Occipital lobe (tissue), 1 donor: ENCODE measurements at regions not wholly inside any gene's neighbourhood (a gene's known extent, or its start where the extent isn't known, plus 50 kb on each side); places are given as distances from the start of the nearest gene placed in this dataset.

Experiments used
- DNase-seq: peaks from one replicate; lab custom pipeline; 2025; lab: John Stamatoyannopoulos, UW

DNA sequence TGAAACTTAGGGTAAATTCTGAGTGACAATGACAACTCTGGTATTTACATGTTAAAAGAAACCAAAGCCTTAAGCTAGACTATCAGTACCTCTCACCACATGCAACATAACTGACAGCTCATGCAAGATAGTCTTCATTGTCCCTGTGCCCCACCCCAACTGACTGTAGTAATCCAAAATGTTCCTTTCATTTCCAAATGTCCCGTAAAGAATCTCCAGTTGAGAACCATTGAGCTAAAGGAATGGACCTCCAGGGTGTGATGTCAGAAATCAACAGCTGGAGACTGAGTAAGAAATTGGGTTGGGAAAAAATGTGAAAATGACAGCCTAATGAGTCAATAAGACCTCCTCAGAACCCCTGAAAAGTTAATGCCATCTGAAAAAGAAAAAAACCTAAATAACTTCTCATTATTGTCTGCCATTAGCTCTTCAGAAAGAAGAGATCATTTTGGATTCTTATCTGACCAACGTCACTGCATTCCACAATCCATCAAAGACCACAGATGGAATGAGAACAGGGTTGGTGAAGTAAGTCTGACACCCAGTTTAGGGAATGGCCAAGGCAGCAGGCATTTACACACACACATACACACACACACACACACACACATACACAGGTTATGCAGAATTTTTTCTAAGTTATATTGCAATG lies 51.7 kb upstream of the ACVR2A start:
- DNase-seq = no peak

DNA sequence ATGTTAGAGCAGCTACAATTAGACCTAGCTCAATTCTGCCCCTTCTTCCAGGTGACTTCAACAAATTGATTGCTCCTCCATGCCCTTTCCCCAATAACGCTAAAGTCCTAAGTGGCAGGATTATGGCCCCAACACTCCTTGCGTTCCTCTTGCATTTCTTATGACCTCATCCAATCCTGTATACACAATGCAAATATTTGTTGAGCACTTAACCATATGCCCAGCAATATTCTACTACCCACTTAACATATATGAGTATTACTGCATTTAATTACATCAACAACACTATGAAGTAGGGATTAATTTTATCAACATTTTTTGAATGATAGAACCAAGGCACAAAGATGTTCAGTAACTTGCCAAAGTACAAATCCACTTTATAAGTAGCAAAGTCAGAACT lies 54.2 kb upstream of the ACVR2A start:
- no peak for DNase-seq

DNA sequence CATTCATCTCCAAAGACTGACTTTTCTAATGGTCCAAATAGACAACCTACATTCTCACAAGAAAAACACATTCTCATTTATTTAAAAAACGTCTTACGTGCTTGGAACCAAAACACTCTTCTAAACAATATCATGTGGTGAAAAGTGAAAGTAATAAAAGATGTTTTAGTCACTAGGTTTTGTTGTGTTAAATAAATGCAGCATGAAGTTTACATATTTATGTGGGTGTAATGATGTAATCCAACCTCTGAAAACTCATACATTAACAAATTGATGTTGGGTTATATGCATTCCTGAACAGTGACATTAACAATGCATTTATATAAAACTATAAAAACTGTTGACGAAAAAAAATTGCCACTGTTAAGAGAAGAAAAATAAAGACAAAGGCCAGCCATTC lies 55.1 kb upstream of the ACVR2A start:
- DNase-seq = no peak

DNA sequence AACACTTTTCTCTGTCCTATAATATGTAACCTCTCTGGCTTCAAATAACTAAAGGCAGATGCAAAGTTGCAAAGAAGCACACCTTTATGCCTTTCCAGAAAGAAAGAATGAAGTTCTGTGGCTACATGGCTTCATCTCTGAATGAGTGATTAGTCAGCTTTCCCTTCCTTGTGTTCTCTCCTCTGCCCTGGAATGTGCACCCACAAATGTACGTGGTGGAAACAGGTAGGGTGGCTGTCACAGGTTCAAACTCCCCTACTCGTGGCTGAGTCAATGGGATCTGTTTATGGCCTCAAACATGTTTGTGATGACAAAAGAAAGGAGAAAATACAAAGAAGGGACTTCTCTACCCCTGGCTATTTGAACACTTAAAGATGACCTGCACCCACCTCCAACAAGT lies 55.5 kb upstream of the ACVR2A start:
- no peak for DNase-seq

DNA sequence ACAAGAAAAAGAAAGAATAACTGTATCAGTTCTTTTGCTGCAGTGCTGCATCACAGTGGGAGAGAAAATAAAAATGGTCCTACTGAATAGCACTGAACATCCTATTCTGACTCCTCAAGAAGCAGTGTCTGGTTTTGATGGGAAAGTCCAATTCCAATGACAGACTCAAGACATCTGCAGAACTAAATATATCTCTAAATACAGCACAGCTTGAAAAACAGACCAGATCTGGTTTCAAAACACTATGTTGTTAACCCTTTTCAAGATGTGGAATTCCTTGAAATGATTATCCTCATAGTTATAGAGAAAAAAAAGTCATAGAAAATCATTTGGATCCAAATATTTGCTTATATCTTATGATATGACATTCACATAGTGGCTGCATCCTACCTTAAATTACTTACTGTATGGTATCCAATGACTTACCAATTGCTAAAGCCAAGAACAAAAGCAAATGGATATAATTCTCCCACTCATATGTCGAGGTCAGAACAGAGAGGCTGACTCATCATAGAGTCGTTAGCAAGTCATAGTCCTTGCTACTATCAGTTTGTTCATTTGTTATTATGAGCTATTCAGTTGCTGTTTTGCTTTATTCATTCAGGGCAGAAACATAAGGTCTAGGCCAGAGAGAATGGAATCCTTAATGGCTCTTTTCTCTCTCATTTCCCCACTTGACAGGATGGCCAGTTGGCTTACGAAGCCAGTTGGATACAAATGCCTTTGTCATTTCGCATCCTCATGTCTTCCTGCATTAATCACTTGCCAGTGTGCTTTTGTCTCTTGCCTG lies 62.5 kb upstream of the ACVR2A start:
- DNase-seq = no peak

DNA sequence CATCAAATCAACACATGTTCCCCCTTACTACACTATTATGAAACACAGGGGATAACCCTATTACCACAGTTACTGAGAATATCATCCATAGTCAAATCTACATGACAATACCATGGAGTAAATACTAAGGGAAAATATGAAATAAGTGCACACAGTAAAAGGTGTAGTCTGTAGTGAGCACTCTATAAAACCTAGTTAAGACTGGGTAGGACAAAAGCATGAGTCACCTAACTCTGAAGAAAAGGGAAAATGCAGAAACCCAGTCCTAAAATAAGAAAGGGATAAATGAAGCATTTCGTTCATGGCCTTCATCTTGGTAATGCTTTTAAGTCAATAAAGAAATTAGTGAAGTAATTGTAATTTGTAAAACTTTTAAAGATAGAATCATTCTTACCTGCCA lies 65.4 kb upstream of the ACVR2A start:
- no peak for DNase-seq

DNA sequence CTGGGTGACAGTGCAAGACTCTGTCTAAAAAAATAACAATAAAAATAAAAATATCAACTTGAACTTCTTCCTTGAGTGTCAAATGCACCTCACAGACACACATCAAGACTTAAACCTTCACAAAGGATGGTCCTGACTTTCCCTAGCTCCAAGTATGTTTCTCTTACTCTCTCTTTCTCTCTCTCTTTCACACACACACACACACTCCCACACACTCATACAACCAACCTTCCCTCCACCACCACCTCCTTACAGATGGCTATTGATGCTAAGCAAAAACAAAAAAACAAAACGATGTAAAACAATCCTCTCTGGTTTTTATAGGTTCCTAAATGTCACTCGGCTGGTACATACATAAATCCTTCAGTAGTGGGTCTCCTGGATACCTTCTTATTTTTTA lies 67.4 kb upstream of the ACVR2A start:
- no peak for DNase-seq

DNA sequence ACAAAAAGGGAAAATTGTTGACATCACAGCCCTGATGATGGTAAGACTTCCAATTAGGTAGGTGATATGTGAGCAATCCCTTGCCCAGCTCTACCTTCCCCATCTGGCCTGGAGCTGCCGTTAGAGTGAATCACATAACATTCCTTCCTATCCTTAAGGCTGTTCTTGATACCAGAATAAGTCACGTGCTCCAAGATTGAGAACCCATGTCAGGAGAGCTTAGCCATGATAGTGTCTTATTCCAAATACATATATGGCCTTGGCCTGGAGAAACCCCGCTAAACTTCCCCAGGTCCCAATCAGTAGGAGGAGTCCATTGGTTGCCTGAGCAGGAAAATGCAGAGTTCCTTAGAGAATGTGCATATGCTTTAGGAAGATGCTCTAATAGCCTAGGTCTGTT lies 70.0 kb upstream of the ACVR2A start:
- no peak for DNase-seq

DNA sequence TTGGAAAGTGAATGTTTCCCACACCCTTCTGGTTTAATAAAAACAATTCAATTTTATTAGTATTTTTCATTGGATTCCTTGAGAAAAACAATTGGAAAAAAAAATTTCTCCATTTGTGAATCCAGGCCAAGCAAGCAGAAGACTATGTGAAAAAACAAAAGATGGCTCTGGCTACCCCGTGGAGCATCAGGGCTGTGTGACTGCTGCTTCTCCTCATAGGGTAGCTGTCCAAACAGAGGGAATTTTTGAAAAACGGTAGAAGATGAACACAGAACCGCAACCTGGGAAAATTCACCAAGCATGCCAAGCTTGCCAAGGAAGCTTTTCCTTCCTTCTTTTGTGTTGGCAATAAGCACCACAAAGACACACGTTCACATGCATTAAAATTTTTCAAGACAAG lies 71.3 kb upstream of the ACVR2A start:
- DNase-seq = no peak

DNA sequence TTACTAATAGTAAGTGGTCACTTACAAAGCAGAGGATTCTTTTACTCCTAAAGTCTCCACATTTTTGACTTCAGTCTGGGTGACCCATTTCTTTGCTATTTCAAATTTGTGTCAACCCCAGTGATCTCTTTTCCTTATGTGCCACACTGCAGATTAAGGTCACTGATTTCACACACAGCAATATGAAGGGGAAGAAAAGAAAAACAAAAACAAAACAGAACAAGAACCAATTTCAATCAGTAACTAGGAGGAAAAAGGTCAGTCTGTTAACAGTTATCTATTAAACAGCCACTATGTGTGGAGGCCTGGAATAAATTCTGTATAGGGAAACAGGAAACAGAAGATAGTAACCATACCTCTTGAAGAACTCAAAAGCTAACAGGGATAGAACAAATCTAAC lies 72.0 kb upstream of the ACVR2A start:
- DNase-seq = no peak

DNA sequence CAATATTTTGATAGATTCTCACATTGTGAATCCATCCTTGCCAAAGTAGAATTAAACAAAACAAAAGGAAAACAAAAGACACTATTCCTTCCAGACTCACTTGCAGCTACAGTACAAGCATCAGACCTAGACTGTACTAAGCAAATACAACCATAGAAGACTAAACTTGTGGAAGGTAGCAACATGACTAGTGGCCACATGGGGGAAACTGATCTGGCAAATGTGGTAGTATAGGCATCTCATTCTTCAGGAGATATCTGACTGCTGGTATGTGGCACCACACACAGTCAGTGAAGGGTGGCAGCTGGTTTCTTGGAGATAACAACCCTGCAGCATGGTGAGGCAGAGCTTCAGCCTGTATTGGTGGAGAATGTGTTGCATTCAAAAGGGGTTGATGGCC lies 81.0 kb upstream of the ACVR2A start:
- no peak for DNase-seq

DNA sequence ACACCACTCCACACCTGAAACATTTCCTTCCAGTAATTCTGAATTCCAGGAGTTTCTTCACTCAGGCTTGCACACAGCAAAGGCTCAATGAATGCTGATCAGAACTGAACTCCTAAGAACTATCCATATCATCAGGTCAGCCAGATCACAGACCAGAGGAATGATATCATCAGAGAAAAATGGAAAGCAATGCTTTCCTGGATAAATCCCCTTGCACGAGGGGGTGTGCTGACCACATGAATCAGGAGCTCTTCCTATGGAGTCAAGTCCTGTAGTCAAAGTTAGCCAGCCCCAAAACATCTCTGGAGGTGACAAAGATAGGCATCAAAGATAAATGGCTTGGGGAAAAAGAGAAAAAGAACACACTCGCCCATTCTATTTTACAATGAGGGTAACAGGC lies 83.8 kb upstream of the ACVR2A start:
- DNase-seq = no peak

DNA sequence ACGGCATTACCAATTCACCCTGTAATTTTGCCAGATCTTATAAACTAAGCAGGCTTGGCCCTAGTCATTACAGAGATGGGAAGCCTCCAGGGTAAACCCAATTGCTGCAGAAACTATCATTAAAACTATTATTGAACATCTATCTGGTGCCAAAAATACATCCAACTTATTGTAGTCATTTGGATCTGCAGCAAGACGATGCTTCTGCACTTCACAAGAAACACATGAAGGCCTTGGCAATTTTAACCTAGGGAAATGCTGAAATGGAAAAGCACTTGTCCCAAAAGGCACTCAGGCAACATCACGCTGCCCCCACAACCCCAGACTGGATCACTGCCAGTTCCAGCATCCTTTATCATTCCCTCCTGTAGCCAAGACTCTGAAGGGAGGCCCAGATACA lies 85.3 kb upstream of the ACVR2A start:
- no peak for DNase-seq

DNA sequence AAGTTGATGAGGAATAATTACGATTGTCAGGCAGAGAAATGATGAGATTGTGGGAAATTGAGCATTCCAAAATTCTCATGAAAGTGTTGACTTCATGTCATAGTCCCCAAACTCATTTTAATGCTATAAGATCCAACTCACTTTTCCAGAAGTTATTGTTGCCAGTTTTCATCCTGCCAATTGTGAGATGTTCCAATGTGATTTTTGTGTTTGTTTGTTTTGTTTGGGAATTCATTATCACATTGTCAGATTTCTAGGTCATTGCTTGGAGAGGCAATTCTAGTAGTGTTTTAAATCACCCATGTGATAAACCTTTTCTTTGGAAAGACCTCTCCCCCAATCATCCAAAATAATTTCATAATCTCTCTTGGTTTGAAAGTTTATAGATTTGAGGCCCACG lies 86.0 kb upstream of the ACVR2A start:
- no peak for DNase-seq

DNA sequence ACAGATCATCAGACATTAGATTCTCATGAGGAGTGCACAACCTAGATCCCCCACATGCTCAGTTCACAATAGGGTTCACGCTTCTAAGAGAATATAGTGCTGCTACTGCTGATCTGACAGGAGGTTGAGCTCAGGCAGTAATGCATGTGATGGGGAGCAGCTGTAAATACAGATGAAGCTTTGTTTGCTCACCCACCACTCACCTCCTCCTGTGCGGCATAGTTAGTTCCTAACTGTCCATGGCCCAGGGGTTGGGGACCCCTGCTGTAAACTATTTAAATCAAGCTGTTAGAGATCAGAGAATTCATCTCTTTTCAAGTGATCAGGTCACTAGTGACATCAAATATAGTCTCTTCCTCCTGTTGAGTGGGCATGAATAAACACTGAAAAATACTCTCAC lies 88.8 kb upstream of the ACVR2A start:
- DNase-seq = no peak

DNA sequence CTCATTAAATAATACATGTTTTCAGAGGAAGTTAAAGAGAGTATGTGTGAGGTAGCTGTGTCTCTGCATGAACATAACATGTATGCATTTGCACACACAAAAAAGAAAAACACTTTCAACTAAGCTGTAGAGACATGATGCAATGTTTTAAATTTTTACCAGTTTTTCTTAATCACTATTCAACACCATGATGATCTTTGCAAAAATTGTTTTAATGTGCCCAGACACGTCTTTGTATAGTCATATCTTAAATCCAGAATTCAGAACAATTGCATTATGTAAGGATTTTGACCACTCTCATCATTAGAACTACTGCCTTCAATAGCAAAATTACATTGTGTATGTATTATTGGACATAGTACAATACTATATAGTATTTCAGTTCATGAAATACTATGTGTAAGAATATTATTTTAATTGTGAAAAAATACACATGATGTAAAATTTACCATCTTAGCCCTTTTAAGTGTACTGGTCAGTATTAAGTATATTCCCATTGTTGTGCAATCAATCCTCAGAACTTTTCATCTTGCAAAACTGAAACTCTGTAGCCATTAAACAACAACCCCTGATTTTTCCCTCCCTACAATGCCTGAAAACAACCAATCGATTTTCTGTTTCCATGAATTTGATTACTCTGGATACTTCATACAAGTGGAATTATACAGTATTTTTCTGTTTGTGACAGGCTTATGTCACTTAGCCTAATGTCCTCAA lies 104.5 kb upstream of the ACVR2A start:
- no peak for DNase-seq

DNA sequence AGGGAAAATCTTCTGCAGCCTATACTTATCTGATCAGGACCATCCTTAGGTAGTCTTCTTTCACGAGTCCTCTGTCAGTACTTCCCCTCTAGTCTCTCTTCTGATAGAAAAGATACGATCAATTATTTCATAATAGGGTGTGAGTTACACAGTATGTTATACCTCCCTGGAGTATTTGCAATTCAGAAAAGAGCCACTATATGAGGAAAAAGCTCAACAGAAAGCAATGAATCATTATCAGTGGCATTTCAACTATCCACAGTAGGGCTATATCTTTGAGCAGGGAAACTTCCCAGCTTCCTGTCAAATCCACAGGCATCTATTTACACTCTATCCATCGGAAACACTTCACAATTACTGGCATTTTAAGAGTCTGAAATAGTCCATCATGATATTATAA lies 105.3 kb upstream of the ACVR2A start:
- no peak for DNase-seq

DNA sequence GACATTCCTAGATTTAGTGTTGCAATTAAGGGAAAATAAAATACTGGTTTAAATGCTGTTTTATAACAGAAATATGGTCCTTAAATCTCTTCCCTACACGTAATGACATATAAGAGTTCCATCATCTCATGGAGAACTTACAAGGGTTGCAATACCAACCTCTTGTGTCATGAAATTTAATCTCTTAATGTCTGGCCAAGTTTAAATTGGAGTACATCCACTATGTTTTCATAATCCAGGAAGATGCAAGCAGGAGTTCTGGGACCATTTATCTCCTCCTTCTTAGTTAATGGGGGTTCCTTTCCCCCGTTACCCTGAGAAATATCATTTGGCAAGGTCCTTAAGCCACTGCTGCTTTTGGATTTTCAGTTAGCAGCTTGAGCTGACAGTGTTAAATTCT lies 126.0 kb upstream of the ACVR2A start:
- no peak for DNase-seq

DNA sequence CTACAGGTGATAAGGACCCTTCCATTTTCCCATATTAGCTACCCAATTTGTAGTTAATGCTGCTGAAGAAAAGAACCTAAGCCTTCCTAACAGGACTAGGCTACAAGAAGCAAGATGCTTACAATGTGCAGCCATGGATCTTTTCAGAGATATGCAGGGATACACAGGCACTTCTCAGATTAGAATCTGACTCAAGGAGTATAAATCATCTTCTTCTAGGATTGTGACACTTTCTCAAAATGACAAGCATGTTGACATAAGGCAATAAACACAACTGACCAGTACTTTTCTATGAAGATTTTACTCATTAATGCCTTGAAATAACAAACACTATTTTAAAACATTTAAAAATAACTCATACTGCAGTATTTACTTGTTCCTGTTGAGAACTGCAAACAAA lies 127.9 kb upstream of the ACVR2A start:
- DNase-seq = no peak

DNA sequence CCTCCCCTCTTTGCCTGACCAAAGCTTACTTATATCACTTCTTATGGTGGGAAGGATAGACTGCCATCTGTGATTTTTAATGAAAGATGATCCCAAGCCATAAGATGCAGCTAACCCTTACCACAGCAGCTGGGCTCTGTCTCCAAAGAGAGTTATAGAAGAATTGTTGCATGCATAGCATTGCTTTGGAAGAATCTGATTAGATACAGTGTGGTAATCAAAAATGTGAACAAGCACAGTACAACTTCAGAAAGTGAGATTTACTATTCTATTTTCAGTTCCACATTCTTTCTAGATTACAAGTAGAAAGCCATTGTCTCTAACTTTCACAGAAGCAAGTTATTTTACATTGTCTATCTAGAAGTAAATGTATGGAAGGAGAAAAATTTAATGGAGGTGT lies 129.0 kb upstream of the ACVR2A start:
- no peak for DNase-seq

DNA sequence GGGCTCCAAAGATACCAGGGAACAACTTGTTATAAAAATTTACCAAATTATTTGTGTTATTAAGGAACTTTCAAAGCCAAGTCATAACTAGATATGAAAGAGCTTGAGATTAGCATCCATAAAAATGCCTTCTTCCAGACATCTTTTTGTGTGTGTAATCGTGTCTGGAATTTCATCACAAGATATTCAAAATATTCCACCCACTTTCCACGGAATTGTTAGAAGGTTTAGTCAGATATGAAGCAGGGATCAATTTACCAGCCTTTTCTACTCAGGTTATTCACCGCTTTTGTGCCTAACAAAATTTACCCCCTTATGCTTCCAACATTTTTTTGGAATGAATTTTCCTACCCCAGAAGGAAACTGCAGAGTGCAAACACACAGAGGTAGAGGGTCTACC lies 130.2 kb upstream of the ACVR2A start:
- no peak for DNase-seq

DNA sequence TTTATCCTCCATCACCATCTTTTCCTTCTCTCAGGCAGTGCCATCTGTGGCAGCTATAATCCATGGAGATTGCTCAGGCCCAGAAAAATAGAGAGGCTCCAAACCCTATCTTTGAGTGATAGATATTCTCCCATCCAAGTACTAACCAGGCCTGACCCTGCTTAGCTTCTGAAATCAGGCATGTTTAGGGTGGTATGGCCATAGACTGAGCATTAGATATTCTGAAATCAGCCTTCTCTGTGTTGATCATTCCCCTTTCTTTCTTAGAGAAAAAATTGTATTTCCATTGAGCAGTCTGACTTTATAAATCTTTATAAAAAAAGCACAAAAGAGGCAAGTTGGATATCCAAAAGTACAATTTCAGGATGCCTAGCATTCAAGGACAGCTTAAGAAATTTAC lies 131.5 kb upstream of the ACVR2A start:
- DNase-seq = no peak

DNA sequence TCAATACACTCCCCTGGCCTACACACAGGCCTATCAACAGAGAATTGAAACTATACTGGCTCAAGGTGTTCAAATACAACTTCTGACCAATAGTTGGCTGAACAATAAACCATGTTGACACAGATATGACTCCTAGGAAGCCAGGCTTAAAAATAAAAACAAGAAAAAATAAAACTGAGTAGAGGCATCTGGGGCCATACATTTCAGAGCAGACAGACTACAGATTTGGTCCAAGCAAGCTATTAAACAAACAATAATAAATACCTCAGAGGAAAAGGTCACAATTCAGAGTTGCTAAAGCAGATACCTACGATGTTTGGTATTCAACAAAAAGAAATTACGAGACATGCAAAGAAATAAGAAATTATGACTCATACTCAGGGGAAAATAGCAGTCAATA lies 132.8 kb upstream of the ACVR2A start:
- no peak for DNase-seq
